ENCODE measurements at regions not wholly inside any gene's neighbourhood (a gene's known extent, or its start where the extent isn't known, plus 50 kb on each side); places are given as distances from the start of the nearest gene placed in this dataset.
"Not testable (repeated sequence)": the region's sequence is repeated elsewhere in the genome, so short reads cannot be mapped to it uniquely, and the experiment has no call there.

DNA sequence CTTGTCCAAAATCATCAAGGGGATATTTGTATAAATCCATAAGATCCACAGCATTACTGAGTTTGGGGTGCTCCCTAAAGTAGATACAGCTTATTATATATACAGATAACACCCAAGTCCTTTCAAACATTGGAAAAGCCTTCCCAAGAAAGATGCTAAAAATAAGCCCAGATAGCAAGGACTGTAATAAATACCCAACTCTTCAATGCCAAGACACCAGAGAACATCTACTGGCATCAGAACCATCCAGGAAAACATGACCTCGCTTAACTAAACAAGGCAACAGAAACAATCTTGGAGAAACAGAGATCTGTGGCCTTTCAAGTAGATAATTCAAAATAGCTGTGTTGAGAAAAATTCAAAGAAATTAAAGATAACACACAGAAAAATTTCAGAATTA lies 761.4 kb downstream of the GRIK2 start:
- Mint-ChIP-seq H3K4me3 (no peak overlapping the region), H3K36me3 (ENCODE audit: low read depth) (no peaks in the 10 kb centered on the region), H3K4me1 (no peaks in the 10 kb centered on the region), H3K9me3 (peaks cover 6% of the 10 kb centered on the region), H3K27ac (no peak overlapping the region), H3K27me3 (ENCODE audit: low read depth, poor library complexity) (peaks cover 6% of the 10 kb centered on the region)
- no peak for DNase-seq
- no peak for TF ChIP-seq CTCF (IDR thresholded peaks at IDR 0.05)

DNA sequence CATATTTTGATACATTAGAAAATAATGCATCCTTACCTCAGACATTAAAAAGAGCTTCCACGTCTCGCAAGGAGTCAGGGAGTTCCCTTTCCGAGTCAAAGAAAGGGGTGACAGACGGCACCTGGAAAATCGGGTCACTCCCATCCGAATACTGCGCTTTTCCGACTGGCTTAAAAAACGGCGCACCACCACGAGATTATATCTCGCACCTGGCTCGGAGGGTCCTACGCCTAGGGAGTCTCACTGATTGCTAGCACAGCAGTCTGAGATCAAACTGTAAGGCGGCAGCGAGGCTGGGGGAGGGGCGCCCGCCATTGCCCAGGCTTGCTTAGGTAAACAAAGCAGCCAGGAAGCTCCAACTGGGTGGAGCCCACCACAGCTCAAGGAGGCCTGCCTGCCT lies 776.3 kb downstream of the GRIK2 start:
- Mint-ChIP-seq H3K36me3 (ENCODE audit: low read depth) (peaks cover 21% of the 10 kb centered on the region), H3K9me3 (peaks cover 52% of the 10 kb centered on the region)
- not testable (repeated sequence) for H3K27me3 Mint-ChIP-seq (ENCODE audit: low read depth, poor library complexity); DNase-seq; H3K4me1 Mint-ChIP-seq; H3K4me3 Mint-ChIP-seq; H3K27ac Mint-ChIP-seq

- no peaks in the 10 kb centered on the region for H3K27me3 Mint-ChIP-seq (ENCODE audit: low read depth, poor library complexity)
- H3K4me1 Mint-ChIP-seq, result no peaks in the 10 kb centered on the region
These were observed 793.7 kb downstream of the GRIK2 start for GRCh38 chr6:102187186-102187585.

GRCh38 chr6:102195311-102195710 lies 801.8 kb downstream of the GRIK2 start:
- Mint-ChIP-seq H3K36me3 (ENCODE audit: low read depth) (peaks cover 11% of the 10 kb centered on the region), H3K9me3 (peaks cover 46% of the 10 kb centered on the region), H3K4me3 (no peak overlapping the region), H3K27me3 (ENCODE audit: low read depth, poor library complexity) (peaks cover 4% of the 10 kb centered on the region), H3K4me1 (no peaks in the 10 kb centered on the region), H3K27ac (no peak overlapping the region)
- TF ChIP-seq CTCF (IDR thresholded peaks at IDR 0.05), result no peak
- no peak for DNase-seq

More at GRCh38 chr6:102187186-102187585, 793.7 kb downstream of the GRIK2 start:
- H3K36me3 Mint-ChIP-seq (ENCODE audit: low read depth), result no peaks in the 10 kb centered on the region
- no peak overlapping the region for H3K27ac Mint-ChIP-seq
- TF ChIP-seq CTCF (IDR thresholded peaks at IDR 0.05), result no peak
- H3K4me3 Mint-ChIP-seq, result no peak overlapping the region
- DNase-seq, result no peak
- no peaks in the 10 kb centered on the region for H3K9me3 Mint-ChIP-seq

DNA sequence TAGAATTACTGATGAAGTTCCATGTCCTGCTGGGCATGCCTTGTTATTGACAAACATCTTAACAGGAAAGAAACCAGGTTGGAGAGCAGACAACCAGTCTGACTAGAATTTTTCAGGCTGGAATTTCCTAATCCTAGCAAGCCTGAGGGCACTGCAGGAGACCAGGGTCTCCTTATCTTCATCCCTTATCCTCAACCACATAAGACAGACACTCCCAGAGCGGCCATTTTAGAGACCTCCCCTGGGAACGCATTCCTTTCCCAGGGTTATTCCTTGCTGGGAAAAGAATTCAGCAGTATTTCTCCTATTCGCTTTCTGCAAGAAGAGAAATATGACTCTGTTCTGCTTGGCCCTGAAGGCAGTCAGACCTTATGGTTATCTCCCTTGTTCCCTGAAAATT lies 803.7 kb downstream of the GRIK2 start:
- H3K4me1 Mint-ChIP-seq, result no peaks in the 10 kb centered on the region
- no peak for TF ChIP-seq CTCF (IDR thresholded peaks at IDR 0.05)
- H3K9me3 Mint-ChIP-seq, result peaks cover 53% of the 10 kb centered on the region
- DNase-seq, result peak; percentile 27
- peaks cover 4% of the 10 kb centered on the region for H3K27me3 Mint-ChIP-seq (ENCODE audit: low read depth, poor library complexity)
- no peak overlapping the region for H3K4me3 Mint-ChIP-seq
- H3K36me3 Mint-ChIP-seq (ENCODE audit: low read depth), result peaks cover 11% of the 10 kb centered on the region
- no peak overlapping the region for H3K27ac Mint-ChIP-seq

DNA sequence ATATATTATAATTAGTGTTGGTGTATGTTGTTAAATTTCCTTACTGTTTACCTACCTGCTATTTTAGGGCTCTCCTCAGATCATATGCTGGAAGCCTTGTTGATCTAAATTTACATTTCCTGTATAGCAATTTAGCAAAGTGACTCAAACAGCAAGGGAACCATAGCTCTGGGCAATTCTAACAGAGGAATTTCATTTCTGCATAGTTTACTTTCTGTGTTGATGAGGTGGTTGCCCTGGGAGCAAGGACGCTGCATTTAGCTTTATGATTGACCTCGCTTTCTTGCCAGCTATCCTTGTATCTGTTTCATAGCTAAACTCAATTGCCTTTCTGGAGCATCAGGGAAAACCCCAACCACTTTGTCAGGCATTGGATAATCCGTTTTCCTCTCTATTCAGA lies 810.8 kb downstream of the GRIK2 start:
- H3K4me1 Mint-ChIP-seq, result no peaks in the 10 kb centered on the region
- no peaks in the 10 kb centered on the region for H3K36me3 Mint-ChIP-seq (ENCODE audit: low read depth)
- H3K4me3 Mint-ChIP-seq, result no peak overlapping the region
- H3K27me3 Mint-ChIP-seq (ENCODE audit: low read depth, poor library complexity), result no peaks in the 10 kb centered on the region
- no peak overlapping the region for H3K27ac Mint-ChIP-seq
- peaks cover 21% of the 10 kb centered on the region for H3K9me3 Mint-ChIP-seq
- no peak for TF ChIP-seq CTCF (IDR thresholded peaks at IDR 0.05)
- DNase-seq, result no peak
